Coronary artery (tissue), 2 donors: ENCODE measurements at regions not wholly inside any gene's neighbourhood (a gene's known extent, or its start where the extent isn't known, plus 50 kb on each side); places are given as distances from the start of the nearest gene placed in this dataset.
"Not testable (repeated sequence)": the region's sequence is repeated elsewhere in the genome, so short reads cannot be mapped to it uniquely, and the experiment has no call there.

Experiments
- DNase-seq: peaks from one replicate; pipeline ENCODE4 v3.0.0-alpha.2; 2017; ENCODE audit warnings: low spot score
- H3K27ac ChIP-seq, 2 donors: fragments of 200-600 bp; sonication (generic); one replicate each; pipeline ENCODE4 v1.5.1; 2016 to 2019
- H3K4me3 ChIP-seq: fragments of 200-600 bp; sonication (generic); 2 replicates; pipeline ENCODE4 v1.5.1; 2016; ENCODE audit warnings: mild to moderate bottlenecking, moderate library complexity
- TF ChIP-seq, protein P1 (sequence below): fragments of 200-600 bp; sonication (generic); IDR thresholded peaks from one replicate; pipeline ENCODE4 v1.5.1; 2019; ENCODE audit warnings: antibody characterized with exemption

DNA sequence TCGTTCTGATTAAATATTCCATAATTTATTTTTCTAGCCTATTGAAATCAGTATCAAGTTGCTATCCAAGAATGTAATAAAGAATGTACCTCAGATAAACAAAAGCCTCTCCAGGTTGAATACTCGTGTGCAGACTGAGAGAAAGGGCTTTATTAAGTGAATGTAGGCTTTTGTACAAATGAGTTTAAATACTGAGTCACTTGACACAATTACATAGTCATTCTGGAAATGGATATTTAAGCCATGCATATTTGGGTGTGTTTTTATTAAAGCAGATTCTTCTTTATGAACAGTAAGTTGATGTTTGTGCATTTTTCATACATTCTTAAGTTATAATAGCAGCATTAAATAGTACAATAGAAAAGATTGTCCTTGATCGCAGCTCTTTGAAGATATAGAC, 139.8 kb upstream of the GK2 start:
- Histone ChIP-seq H3K4me3 (no peak overlapping the region), H3K27ac (no peak overlapping the region)
- TF ChIP-seq, protein P1, sequence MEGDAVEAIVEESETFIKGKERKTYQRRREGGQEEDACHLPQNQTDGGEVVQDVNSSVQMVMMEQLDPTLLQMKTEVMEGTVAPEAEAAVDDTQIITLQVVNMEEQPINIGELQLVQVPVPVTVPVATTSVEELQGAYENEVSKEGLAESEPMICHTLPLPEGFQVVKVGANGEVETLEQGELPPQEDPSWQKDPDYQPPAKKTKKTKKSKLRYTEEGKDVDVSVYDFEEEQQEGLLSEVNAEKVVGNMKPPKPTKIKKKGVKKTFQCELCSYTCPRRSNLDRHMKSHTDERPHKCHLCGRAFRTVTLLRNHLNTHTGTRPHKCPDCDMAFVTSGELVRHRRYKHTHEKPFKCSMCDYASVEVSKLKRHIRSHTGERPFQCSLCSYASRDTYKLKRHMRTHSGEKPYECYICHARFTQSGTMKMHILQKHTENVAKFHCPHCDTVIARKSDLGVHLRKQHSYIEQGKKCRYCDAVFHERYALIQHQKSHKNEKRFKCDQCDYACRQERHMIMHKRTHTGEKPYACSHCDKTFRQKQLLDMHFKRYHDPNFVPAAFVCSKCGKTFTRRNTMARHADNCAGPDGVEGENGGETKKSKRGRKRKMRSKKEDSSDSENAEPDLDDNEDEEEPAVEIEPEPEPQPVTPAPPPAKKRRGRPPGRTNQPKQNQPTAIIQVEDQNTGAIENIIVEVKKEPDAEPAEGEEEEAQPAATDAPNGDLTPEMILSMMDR, result no peak
- no peak for DNase-seq

DNA sequence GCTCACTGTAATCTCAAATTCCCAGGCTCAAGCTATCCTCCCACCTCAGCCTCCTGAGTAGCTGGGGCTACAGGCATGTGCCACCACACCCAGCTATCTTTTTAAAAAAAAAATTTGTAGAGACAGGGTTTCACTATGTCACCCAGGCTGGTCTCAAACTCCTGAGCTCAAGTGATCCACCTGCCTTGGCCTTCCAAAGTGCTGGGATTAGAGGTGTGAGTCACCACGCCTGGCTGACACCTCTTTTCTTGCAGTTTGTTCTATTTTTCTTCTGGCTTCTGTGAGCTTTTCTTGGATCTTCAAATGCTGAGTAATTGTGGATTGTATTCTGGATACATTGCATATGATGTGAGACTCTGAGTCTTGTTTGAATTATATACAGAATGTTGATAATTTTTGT, 137.3 kb upstream of the GK2 start:
- not testable (repeated sequence) for H3K27ac ChIP-seq, H3K4me3 ChIP-seq, DNase-seq

DNA sequence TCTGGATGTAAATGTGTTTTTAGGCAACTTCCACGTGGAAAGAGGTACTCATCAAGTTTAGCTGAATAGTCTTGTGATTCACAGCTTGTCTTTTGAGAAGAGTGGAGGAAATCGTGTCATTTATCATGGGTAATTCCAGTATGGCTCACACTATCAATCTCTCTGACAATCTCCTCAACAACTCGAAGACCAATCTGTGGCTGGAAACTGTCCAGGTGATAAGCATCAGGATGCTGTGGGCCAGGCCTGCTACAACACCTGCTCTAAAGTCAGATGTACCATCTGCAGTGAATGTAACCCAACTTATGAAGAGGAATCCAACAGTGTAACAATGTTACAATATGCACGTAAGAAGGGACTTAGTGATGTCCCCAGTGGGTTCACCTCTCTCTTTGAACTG, 132.1 kb upstream of the GK2 start:
- Histone ChIP-seq H3K27ac (no peak overlapping the region), H3K4me3 (no peak overlapping the region)
- TF ChIP-seq, protein P1, result no peak
- no peak for DNase-seq

DNA sequence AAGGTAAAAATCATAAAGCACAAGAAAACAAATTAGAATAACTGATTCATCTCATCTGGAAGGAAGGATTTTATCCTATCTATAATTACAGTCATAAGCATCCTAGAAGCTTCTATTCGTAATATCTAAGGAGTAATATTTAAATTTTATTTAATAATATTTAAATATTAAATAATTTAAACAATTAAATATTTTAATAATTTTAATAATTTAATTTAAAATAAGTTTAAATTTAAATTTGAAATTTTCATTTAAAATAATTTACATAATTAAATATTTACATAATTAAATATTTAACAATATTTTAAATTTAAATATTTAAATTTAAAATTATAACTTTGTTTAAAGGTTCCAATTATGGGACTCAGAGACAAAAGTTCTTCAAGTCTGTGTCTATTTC, 127.5 kb upstream of the GK2 start:
- TF ChIP-seq, protein P1, result no peak
- DNase-seq, result no peak
- Histone ChIP-seq H3K4me3 (no peak overlapping the region), H3K27ac (no peak overlapping the region)

DNA sequence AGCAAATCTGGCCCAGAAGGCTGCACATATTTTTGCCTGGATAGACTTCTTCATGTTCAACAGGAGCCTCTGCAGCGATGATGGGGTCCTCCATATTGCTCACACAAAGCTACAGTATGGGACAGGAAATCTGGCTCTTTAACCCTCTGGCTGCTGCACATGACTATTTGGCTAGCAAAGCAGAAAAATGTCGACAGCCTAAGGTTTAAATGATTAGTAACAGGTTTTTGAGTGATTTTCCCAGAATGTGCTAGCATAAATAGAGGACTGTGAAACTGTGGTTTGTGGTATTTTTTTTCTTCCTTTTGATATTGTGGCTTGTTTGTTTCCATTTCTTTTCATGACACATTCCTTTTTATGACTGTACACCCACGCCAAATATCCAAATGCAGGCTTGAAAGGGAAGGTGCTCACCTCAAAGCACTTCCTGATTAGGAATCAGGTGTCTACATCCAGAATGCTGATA, 120.2 kb upstream of the GK2 start:
- Histone ChIP-seq H3K4me3 (no peak overlapping the region), H3K27ac (no peak overlapping the region)
- no peak for DNase-seq
- TF ChIP-seq, protein P1, result no peak

DNA sequence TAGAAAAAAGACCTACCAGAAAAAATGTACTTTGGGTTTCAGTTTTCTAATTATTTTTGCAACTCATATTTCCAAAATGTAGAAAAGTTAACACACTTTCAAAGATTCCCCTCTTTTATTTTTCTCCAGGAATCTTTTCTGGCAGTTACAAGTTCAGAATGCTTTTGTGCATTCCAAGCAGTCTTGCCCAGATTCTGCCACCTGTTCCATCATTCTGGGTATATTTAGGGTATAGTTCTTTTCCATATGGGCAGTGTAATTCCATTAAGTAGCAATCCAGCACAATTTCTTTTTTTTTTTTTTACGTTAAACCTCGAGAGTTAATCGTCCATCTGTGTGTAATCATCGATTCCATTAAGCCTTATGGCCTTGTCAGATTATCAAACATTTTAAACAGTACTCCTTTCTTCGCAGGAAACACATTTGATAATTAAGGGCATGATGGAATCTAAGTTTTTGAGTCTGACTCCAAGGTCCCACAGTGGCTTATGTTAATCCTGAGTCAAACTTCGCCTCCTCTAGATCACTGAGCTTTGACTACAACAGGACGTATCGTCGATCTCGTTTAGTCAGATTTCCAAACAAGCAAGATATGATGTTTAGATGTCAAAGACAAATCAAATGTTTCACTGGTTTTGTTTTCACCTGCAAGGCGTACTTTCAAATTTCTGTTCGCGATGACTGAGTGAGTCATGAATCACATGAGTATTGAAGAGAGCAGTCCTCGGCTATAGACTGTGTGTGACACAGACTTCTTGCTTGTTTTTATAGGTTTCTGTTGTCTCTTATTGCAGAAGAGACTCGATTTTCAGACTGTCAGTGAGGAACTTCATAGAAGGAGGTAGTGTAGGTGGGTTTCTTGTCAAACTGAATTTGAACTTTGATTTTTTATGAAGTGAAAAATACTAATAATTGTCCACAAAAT, 118.9 kb upstream of the GK2 start:
- DNase-seq, result no peak
- Histone ChIP-seq H3K4me3 (no peak overlapping the region), H3K27ac (no peak overlapping the region)
- TF ChIP-seq, protein P1, result no peak

DNA sequence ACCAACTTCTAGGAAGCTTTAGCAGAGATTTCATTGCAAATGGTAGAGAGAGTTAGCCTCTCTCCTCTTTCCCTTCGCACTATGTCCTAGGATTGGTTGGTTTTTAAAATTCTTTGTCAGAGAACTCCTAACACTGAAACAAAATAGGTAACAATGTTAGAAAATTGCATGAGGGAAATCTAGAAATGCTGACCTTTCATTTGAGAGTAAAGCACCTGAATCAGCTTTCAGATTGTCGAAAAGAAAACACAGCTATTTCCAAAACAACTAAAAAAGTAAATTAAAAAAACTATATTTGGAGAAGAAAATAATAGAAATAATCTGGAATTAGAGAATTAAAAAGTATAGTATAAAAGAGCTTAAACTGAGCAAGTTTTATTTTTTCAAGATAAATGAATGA, 108.1 kb upstream of the GK2 start:
- no peak for DNase-seq
- peak overlapping the region; percentile 25 for H3K4me3 ChIP-seq
- H3K27ac ChIP-seq, result peak overlapping the region; percentile 46 to 49
- TF ChIP-seq, protein P1, result no peak
